Stimulated activated CD4-positive, alpha-beta T cell treated with anti-CD3 and anti-CD28 coated beads, Interleukin-1b, Interleukin-23, amount 100 ng/mL, for 48 hours (primary cell): ENCODE measurements at regions not wholly inside any gene's neighbourhood (a gene's known extent, or its start where the extent isn't known, plus 50 kb on each side); places are given as distances from the start of the nearest gene placed in this dataset.
"Not testable (repeated sequence)": the region's sequence is repeated elsewhere in the genome, so short reads cannot be mapped to it uniquely, and the experiment has no call there.

Experiments used
- DNase-seq: peaks from one replicate; pipeline ENCODE4 v3.0.0-alpha.2; 2020

DNA sequence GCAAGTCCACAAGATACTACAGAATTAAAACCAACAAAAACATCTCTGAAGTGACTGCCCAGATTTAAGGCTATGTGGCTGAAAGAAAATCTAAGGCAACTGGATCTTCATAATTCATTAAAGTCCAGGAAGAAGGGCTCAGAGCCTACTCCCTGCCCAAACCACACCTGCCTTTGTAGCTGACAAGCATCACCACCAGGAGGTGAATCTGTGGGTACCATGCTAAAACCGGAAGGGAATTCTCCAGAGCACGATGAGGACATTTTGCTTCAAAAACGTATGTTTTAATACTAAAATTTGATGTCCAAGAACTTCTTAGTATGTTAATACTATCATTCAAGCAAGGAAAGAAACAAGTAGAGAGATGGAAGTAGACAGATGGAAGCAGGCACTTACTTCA lies 495.9 kb upstream of the NECTIN3 start:
- DNase-seq, result no peak

DNA sequence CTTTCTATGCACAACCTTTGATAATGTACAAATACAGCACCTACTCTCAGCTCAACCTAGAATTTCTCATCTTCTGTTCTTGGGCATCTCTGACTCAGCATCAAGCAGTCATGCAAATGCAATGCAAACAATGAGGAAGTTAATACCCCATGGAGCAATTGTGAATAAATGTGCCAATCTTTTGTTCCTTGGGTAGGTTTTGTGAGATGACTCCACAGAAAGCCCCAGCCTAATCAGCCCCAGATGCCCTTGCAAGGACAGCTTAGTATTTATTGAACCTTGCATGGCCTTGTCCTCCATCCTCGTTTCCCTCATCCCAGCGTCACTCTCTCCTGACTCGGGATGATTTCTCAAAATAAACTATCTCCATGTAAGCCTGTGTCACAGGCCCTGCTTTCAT lies 494.7 kb upstream of the NECTIN3 start:
- no peak for DNase-seq

DNA sequence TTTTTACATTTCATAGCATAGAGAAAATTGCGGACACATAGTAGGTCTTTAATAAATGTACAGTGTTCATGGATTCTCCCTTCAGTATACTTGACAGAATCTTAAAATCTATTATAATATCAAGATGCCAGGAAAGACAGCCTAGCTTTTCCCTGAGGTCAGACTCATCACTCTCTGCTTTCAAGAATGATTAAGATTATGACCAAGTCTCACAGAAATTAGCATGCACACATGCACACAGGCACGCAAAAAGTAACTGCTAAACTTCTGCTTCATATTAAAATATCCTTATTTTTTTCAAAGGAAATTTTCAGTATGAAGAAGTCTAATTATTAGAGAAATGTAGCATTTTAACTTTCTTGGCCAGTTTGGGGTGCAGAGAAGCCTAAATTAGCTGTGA lies 493.8 kb upstream of the NECTIN3 start:
- DNase-seq, result no peak

DNA sequence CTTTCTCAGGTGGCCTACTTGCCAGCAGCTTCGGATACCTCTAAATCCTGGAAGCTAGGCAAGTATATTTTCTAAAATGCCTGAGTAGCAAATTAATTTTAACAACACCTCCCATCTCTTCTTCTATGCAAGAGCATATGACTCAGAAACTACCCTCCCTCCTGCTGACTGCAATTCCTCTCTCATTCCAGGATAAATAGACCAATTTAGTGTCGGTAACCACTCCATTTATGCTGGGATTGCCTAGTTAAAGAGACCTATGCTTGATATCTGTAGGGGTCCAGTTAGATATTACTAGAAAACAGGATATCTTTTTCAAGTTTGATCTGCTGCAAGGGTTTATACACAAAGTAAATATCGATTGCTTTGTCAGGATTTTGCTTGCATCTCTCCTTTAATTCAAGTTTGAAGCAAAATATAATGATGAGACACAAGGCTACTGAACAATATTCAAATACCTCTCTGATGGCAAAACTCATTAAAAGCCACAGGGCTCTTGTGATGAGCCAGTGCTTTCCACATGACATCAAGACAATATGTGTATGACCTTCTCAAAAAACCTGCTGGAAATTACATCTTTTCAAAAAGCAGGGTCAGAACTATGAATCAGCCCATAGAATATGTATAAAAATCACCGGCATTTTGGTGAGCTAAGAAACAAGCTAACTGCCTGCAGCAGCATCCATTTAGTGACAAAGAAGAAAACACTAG lies 491.6 kb upstream of the NECTIN3 start:
- no peak for DNase-seq

DNA sequence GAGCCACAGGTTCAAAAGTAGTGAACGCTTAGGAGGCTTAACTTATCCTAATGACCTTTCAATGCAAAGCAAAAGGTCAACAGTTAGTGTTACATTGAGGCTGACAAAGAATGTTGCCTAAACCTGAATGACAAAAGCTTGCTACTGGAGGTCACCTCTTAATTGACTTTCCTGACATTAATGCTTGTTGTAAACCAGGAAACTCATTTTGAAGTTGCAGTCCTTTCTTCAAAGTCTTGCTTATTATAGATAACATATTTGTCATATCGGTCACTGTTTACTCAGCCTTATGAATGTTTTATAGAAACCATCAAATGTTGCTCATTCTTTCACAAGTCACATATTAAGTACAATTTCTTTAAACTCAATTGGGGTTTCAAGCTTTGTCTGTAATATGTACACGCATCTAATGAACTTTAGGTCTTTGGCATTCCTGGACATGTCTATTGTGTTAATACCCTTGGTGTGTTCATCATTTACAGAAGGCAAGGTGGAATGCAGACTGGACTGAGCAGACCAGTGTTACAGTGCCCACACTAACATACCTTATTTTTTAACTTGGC lies 488.2 kb upstream of the NECTIN3 start:
- no peak for DNase-seq

DNA sequence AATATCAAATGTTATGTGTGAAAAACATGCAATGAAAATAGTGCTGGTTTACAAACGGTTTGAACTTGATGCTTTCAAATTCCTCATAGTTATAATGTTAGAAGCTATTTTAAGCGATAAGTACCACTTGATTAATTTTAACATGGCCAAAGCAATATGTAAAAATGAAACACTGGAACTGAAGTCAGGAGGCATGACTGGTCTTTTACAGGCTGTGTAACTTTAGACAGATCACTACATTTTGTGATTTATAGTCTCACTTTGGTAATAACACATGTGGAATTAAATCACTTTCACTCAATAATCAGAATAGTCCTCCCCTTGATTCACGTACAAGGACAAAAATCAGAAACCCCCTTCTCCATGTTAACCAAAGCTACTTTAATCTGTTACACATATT lies 482.7 kb upstream of the NECTIN3 start:
- DNase-seq, result no peak

DNA sequence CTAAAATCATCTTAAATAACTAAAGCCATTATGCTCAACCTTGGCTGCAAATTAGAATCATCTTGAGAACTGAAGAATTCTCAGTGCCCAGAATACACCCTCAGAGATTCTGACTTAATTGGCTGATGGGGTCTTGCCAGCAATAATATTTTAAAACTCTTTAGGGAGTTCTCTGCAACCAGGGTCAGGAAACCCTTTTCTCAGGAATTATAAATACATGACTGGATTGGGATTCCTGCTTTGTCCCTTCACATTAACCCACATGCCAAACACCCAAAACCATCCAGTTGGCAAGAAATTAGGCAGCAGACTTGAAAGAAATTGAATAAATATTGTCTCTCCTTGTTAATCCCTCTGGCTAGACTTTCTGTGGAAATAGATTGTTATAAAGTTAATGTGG lies 482.3 kb upstream of the NECTIN3 start:
- DNase-seq, result no peak

DNA sequence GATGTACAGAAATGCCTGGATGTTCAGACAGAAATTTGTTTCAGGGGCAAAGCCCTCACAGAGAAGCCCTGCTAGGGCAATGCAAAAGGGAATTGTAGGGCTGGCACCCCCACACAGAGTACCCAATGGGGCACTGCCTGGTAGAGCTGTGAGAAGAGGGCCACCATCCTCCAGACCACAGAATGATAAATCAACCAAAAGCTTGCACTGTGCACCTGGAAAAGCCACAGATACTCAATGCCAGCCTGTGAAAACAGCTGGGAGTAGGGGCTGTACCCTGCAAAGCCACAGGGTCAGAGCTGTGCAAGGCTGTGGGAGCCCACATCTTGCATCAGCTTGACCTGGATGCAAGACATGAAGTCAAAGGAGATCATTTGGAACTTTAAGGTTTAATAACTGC lies 477.9 kb upstream of the NECTIN3 start:
- DNase-seq, result no peak

DNA sequence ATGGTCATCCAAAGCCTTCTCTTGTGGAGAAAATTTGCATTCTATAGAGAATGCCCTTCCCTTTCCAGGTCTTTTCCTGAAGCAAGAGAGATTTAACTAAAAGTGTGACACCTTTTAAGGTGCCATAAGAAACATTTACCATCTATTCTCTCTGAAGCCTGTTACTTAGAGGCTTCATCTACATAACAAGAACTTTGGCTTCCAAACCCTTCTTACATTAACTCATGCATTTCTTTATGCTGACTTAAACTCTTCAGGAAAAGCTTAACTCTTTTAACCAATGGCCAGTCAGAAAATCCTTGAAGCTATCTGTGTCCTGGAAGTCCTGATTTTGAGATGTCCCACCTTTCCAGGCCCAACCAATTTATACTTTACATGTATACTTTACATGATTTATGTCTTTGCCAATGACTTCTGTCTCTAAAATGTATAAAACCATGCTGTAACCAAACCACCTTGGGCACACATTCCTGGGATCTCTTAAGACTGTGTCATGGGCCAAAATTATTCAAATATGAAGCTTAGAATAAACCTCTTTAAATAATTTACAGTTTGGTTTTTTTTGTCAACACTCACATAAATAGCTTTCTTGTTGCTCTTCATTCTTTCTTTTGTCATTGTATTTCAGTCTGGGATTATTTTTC lies 472.6 kb upstream of the NECTIN3 start:
- DNase-seq, result no peak

DNA sequence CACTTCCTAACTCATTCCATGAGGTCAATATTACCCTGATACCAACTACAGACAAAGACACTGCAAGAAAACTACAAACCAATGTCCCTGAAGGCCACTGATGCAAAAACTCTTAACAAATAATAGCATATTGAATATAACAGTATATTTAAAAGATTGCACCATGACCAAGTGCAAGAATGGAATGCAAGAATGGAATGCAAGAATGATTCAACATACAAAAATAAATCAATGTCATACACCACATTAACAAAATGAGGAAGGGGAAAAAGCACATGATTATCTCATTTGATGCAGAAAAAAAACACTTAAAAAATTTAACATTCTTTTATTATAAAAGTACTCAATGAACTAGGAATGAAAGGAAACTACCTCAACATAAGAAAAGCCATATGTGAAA lies 463.1 kb upstream of the NECTIN3 start:
- no peak for DNase-seq

DNA sequence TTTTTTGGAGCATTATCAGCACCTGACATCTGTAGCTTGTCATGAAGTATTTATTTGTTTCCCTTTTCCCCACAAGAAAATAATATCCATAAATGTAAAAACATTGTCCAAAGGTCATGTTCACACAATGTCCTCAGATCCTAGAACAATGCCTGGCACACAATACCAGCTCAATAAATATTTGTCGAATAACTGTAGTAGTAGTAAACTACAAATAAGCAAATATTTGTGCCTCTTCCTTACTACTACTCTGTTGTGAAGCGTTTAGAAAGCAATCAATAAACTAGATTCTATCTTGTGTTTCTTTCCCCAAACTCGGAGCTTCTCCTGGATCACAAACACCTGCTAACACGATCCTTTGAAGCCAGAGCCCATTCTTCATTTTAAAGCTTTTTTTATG lies 459.6 kb upstream of the NECTIN3 start:
- no peak for DNase-seq

DNA sequence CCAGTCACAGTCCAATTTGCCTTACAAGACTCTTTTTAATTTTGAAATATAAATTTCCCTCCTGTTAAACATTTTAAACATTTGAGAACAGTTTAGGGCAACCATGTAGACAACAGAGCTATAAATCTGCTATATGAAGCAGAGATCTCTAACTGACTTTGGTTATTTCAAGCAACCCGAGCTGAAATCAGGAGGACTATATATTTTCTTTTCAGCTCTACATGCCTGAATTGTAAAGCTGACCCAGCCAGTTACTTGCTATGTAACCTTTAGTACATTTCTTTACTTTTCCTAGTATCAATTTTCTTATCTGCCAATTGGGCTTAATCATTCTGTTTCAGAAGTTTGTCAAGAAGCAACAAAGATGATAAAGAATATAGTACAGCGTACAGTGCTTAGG lies 457.4 kb upstream of the NECTIN3 start:
- no peak for DNase-seq

DNA sequence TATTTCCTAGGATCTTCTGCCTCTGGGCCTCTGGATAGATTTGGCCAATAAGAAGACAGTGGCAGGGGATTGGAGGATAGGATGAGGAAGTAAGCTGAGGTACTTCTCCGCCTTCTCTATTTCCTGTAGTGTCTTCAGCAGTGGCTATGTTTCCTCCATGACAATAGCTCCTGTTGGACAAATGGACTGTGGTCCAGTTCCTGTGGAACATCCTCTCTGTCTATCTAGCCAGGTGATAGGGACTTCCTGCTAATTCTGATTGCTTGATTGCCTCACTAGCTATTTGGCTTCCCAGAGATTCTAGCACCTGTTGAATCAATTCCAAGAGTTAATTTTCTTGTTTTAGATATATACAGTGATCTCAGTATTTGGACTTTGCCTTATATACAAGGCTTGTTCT lies 456.2 kb upstream of the NECTIN3 start:
- DNase-seq, result no peak

DNA sequence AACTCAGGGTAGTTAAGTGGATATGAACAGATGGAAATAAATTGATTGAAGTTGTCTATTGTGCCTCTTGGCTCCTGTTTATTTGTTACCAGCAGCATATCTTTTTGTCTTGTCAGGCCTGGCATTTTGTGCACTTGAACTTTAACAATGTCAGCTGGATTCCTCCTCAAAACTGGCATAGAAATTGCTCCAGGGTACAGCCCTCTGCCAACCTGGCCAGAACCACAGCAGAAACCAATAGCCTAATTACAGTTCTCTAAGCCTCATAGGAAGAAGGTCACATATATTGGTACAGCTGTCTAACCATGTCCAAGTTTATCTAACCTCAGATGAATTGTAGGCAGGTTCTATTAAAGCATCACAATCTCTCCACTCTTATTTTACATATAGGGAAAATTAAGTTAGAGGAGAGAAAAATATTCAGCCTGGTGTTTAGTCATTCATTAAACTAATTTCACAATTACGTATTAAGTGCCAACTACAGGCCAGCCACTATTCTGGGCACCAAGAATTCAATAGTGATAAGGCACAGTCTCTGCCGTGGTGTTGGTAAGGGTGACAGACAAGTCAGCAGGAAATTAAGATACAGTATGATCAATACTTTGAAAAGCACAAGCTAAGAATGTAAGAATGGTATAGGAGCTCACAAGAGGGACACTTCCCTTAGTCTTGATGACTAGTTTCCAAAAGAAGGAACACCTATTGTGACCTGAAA lies 452.9 kb upstream of the NECTIN3 start:
- DNase-seq, result no peak

DNA sequence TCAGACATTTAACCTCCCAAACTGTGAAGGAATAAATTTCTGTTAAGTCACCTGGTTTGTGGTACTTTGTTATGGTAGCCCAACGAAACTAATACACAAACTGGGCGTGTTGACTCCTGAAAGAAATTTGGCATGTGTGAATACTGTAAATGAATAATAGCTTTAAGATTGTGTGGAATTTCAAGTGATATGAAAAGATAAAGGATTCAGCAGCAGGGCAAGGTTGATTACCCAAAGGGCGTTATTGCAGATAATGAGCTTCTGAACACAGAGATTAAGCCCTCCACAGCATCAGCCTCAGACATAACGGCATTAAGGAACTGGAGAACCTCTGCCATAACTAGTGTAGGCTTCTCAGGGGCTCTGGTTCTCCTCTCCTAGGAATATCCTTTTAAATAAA lies 451.5 kb upstream of the NECTIN3 start:
- DNase-seq, result no peak

DNA sequence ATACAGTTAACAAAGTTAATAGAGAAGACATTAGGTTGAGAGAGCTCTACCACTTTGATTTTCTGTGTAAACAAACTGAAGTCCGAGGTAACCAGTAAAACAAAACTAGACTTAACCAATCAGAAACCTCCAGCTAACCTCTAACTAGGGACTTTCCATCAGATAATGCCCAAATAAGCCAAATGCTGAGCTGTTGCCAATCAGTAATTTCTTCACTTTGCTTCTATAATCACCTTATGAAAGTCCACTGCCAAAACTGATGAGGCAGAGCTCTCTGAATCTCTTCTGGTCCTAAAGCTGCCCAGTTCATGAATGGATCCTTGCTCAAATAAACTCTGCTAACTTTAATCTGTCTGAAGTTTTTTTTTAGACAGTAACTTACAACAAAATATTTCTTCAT lies 448.0 kb upstream of the NECTIN3 start:
- DNase-seq, result no peak

DNA sequence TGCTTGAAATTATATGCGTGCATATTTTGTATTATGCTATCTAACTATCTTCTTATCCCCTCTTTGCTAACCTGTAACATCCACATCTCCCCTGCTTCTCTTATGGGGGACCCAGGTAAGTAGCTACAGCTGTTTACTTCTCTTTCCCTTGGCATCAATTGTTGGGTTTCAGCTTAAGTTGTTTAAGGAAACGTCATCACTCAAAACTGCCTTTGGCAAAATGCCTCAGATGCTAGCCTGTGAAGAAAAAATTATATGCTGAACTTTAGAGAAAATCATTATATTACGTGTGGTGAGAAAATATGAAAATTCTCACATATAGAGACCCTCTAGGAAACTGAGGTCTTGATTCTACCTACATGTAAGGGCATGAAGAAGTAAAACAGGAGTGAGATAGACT lies 447.0 kb upstream of the NECTIN3 start:
- DNase-seq, result no peak

DNA sequence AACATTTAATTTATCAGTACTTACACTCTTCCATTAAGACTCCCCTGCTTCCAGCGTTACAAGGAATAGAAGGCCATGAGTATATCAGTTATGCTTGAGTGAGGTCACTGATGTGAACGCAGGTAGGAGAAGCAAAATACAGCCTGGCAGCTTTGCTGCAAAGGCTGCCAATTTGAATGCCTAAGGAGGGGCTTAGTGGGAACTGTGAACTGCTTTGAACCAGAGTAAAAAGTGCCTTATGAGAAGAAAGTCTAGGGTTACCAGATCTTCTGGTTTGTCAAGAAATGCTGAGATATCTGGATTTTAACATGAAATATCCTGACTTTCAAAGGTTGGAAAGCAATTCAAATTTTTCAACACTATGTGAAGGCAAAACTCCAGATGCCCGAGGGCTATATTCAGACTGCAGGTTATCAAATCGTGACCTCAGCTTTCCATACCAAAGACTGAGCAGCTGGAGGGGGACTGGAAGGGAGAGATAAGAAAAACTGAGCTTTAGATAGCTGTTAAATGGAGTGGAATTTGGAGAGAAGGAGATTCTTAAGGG lies 446.3 kb upstream of the NECTIN3 start:
- DNase-seq, result no peak

DNA sequence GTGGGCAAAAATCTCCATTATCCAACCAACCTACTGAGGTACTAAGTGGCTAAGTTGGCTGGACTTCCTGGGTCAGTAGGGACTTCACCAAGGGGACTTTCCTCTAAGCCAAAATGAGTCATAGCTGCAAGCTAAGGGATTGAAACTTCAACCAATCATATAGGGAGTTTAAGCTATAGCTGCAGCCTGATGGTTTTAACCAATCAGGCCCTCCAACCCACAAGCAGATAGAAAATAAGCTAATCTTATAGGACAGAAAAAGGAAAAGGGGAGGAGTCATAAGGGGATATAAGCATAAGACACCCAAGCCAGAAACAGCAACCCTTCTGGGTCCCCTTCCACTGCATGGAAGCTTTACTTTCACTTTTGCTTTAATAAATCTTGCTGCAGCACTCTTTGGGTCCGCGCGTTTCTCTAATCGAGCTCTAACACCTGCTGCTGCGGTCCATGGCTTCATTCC lies 444.9 kb upstream of the NECTIN3 start:
- not testable (repeated sequence) for DNase-seq

DNA sequence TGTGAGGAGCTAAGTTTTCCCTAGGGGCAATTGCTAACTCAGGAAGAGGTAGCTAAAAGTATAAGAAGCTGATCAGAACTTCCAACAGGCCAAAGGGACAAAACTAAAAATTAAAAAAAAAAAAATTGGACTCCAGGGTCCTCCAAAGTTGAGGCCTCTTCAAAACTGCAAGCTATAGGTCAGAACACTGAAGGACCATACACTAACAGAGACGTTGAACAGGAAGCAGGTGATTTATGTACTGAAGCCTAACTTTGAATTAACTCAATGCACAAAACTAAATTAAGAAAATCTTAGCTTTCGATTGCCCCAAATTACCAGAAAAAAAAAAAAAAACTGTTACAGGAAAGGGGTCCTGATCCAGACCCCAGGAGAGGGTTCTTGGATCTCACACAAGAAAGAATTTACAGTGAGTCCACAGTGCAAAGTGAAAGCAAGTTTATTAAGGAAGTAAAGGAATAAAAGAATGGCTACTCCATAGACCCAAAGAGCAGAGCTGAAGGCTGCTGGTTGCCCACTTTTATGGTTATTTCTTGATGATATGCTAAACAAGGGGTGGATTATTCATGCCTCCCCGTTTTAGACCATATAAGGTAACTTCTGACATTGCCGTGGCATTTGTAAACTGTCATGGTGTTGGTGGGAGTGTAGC lies 442.8 kb upstream of the NECTIN3 start:
- no peak for DNase-seq

DNA sequence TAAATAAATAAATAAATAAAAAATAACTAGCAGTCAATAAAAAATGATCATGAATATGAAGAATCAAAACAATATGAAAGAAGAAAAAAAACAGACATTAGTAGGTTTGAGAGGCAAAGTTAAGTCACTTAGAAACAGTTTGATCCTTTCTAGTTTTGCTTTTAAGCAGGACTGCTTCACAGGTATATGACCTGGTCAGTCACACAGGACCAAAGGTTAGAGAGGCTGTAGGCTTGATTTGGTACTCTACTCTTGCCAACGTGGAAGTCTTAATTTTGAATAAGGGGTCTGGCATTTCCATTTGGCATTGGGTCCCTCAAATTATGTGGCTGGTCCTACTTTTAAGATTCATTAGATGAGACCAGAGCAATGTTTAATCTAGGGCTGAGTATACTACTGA lies 441.7 kb upstream of the NECTIN3 start:
- DNase-seq, result no peak

DNA sequence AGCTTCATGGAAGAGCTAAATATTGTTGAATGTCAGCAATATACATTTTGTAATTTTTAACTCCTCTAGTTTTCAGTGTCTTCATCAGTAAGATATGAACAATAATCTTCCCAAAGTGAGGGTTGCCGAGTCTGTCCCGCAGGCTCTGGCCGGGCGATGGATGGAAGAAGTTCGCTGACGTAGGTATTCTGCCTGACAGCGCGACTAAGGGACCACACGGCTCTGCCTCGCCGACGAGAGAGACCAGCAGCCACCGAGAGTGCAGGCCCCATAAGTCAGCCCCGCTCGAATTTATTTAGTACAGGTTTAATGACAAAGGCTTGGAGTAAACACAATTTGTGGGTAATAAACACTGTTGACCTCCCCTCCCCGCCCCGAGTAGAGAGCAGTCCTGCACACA lies 427.4 kb upstream of the NECTIN3 start:
- no peak for DNase-seq

DNA sequence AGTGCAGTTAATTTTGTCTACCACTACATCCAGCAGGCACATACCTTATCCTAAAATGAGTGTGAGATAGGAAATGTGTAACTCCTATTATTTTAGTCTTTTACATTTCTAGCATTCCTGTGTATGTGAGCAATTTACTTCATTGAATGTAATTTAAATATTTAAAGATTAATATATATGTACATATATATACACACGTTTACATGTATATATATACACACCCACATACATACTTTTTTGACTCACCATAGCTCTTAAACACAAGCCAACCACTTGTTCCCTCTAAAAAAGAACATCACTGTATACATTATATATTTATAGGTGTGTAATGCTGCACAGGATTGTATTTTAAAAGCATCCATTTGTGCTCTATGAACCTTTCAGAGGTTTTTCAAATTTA lies 425.6 kb upstream of the NECTIN3 start:
- no peak for DNase-seq
